OCI-LY7 (cell line): ENCODE measurements at regions not wholly inside any gene's neighbourhood (a gene's known extent, or its start where the extent isn't known, plus 50 kb on each side); places are given as distances from the start of the nearest gene placed in this dataset.

ENCODE experiments used
- BruUV-seq: library from RNA; stranded (reverse); fragments of 400-500 nt; replicated peaks from 2 replicates; lab custom pipeline; 2021; lab: Mats Ljungman, UMichigan
- CTCF ChIA-PET: fragments of 300-600 bp; sonication (Branson Sonifier 250); formaldehyde crosslinking; loops from one replicate; lab custom pipeline; 2022; ENCODE audit warnings: antibody characterized with exemption; ENCODE audit not compliant: unreplicated experiment; lab: Charles Lee
- POLR2A ChIA-PET: fragments of 300-600 bp; sonication (Branson Sonifier 250); formaldehyde crosslinking; loops from one replicate; lab custom pipeline; 2022; ENCODE audit warnings: antibody characterized with exemption; lab: Charles Lee
- DNase-seq: peaks from one replicate; pipeline ENCODE4 v3.0.0-alpha.2; 2015; ENCODE audit warnings: low spot score
- H2AFZ ChIP-seq: fragments of 200-600 bp; sonication (generic), shearing (Covaris generic); 2 replicates; pipeline ENCODE4 v1.6.1; 2014; ENCODE audit warnings: mild to moderate bottlenecking, antibody characterized with exemption, low read length, moderate library complexity
- H3K27ac ChIP-seq: fragments of 200-600 bp; sonication (generic); 2 replicates; pipeline ENCODE4 v1.5.1; 2014; ENCODE audit warnings: mixed run types, low read depth, mild to moderate bottlenecking, moderate library complexity, low read length, inconsistent platforms; ENCODE audit not compliant: poor library complexity, severe bottlenecking
- H3K36me3 ChIP-seq: fragments of 200-600 bp; sonication (generic); 2 replicates; pipeline ENCODE4 v1.6.1; 2014; ENCODE audit warnings: mild to moderate bottlenecking, antibody characterized with exemption, low read length, moderate library complexity, mixed read lengths; ENCODE audit not compliant: insufficient read depth
- H3K4me1 ChIP-seq: fragments of 200-600 bp; sonication (generic); 2 replicates; pipeline ENCODE4 v1.5.1; 2014; ENCODE audit warnings: mild to moderate bottlenecking, low read length; ENCODE audit not compliant: insufficient read depth, poor library complexity, severe bottlenecking
- H3K4me2 ChIP-seq: fragments of 200-600 bp; sonication (generic); 2 replicates; pipeline ENCODE4 v1.6.1; 2014; ENCODE audit warnings: mild to moderate bottlenecking, low read length
- H3K4me3 ChIP-seq: fragments of 200-600 bp; sonication (generic); 2 replicates; pipeline ENCODE4 v1.5.1; 2014; ENCODE audit warnings: mild to moderate bottlenecking, low read depth, low read length; ENCODE audit not compliant: poor library complexity, severe bottlenecking
- H3K79me2 ChIP-seq: fragments of 200-600 bp; sonication (generic); 2 replicates; pipeline ENCODE4 v1.6.1; 2016; ENCODE audit warnings: low read depth, mild to moderate bottlenecking, low read length, moderate library complexity, mixed read lengths; ENCODE audit not compliant: insufficient read depth
- H3K9me2 ChIP-seq: fragments of 200-600 bp; sonication (generic); 2 replicates; pipeline ENCODE4 v1.6.1; 2016; ENCODE audit warnings: mild to moderate bottlenecking, low read length, mixed read lengths; ENCODE audit not compliant: insufficient read depth
- H3K9me3 ChIP-seq: fragments of 200-600 bp; sonication (generic); 2 replicates; pipeline ENCODE4 v1.6.1; 2014; ENCODE audit warnings: mild to moderate bottlenecking, mixed run types, low read length, mixed read lengths
- H4K20me1 ChIP-seq: fragments of 200-600 bp; sonication (generic); 2 replicates; pipeline ENCODE4 v1.6.1; 2014; ENCODE audit warnings: mild to moderate bottlenecking, antibody characterized with exemption, low read length, moderate library complexity, mixed read lengths; ENCODE audit not compliant: insufficient read depth
- EZH2phosphoT487 ChIP-seq: fragments of 200-600 bp; sonication (generic); IDR thresholded peaks from 2 replicates; pipeline ENCODE4 v1.6.1; 2018; ENCODE audit warnings: low read depth, borderline replicate concordance, mild to moderate bottlenecking, mixed run types, antibody characterized with exemption, low read length, moderate library complexity, mixed read lengths
- intact Hi-C: fragments of 100-400 bp; cut with micrococcal nuclease; formaldehyde crosslinking; loops from one replicate; pipeline ENCODE4 v1.10.0; 2022; ENCODE audit not compliant: unreplicated experiment
- TF ChIP-seq, protein P1 (sequence below): fragments of 200-600 bp; sonication (generic); conservative IDR thresholded peaks from 2 replicates; pipeline ENCODE4 v1.5.1; 2014; ENCODE audit warnings: mild to moderate bottlenecking, antibody characterized with exemption, low read length, moderate library complexity, mixed read lengths

DNA sequence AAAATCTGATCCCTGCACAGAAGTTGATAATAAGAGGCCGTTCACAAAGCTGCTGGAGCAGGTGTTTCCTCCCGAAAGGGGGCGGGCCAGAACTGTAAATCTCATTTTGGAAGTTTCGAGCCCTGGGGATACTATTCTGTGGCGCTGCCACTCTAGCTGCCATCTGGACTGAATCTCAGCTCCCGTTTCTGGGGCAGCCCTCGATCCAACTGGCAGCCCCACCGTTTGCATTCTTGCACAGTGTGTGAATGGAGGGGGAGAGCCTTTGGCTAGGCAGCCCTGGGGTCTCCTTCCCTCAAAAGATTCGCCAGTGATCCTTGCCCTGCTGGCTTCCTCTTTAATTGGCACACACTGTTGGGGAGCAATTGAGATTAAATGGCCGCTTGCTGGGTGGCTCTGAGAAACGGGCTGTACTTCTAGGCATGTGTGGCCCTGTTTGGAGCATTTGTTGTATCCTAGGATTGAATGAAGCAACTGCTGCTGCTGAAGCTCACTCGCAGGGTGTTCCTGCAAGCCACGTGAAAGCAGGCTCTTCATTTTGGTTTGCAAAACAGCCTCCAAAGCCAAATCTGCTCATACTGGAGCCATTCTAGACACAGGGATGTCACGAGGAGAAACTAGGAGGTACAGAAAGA, 57.2 kb upstream of the TOPAZ1 start:
- CTCF ChIA-PET, result interaction anchor here (0.9 kb wide), 1 partner anchor 189 kb away, joined by 4 read pairs; no protein-coding TSS in a partner anchor

DNA sequence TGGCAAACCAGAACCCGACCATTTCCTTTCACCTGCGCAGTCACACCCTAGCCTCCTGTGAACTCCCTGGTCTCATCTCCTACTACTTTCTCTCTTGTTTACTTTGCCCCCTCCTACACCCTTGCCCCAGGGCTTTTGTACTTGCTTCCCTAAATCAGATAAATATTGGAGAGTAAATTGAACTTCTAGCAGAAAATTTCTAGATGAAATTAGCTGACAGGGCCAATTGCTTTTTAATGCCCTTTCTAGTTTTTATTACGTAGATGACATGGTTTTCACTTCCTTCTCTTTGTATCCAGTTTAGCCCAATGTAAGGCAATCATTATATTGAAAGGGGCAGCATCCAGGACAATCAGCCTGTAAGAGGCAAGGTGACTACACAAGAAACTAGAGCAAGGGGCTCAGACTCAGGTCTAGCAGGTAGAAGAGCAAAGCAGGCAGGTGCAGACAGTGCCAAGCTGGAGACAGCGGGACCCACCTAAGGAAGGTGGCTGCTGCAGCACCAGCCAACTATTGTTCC, 56.2 kb upstream of the TOPAZ1 start:
- ChIA-PET POLR2A (no interaction called here), CTCF (no interaction called here)
- BruUV-seq, result no TSS peak
- H2AFZ ChIP-seq, result no peak overlapping the region
- no peaks in the 10 kb centered on the region for H3K9me3 ChIP-seq
- no peaks in the 10 kb centered on the region for H3K36me3 ChIP-seq
- no peaks in the 10 kb centered on the region for H4K20me1 ChIP-seq
- intact Hi-C loops, result no loop called here
- H3K4me3 ChIP-seq, result no peak overlapping the region
- no peaks in the 10 kb centered on the region for H3K9me2 ChIP-seq
- no peak overlapping the region for H3K27ac ChIP-seq
- H3K4me1 ChIP-seq, result peaks cover 8% of the 10 kb centered on the region
- no peak overlapping the region for H3K4me2 ChIP-seq
- H3K79me2 ChIP-seq, result no peaks in the 10 kb centered on the region
- DNase-seq, result no peak
- TF ChIP-seq, protein P1, sequence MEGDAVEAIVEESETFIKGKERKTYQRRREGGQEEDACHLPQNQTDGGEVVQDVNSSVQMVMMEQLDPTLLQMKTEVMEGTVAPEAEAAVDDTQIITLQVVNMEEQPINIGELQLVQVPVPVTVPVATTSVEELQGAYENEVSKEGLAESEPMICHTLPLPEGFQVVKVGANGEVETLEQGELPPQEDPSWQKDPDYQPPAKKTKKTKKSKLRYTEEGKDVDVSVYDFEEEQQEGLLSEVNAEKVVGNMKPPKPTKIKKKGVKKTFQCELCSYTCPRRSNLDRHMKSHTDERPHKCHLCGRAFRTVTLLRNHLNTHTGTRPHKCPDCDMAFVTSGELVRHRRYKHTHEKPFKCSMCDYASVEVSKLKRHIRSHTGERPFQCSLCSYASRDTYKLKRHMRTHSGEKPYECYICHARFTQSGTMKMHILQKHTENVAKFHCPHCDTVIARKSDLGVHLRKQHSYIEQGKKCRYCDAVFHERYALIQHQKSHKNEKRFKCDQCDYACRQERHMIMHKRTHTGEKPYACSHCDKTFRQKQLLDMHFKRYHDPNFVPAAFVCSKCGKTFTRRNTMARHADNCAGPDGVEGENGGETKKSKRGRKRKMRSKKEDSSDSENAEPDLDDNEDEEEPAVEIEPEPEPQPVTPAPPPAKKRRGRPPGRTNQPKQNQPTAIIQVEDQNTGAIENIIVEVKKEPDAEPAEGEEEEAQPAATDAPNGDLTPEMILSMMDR, result no peak
- no peak for TF ChIP-seq EZH2phosphoT487

More for the DNA sequence above, 57.2 kb upstream of the TOPAZ1 start:
- BruUV-seq, result no TSS peak
- Histone ChIP-seq H3K9me2 (no peaks in the 10 kb centered on the region), H3K27ac (no peak overlapping the region), H3K36me3 (no peaks in the 10 kb centered on the region), H3K4me1 (peaks cover 8% of the 10 kb centered on the region), H3K4me2 (peak overlapping the region; percentile 23; the same call in 1 of the 2 replicates), H3K79me2 (no peaks in the 10 kb centered on the region), H3K4me3 (no peak overlapping the region), H4K20me1 (no peaks in the 10 kb centered on the region), H3K9me3 (no peaks in the 10 kb centered on the region), H2AFZ (no peak overlapping the region)
- peak; percentile 18 for DNase-seq
- POLR2A ChIA-PET, result interaction anchor here (0.5 to 0.8 kb wide), 2 partner anchors 16 to 438 kb away, joined by 3 to 4 read pairs; no protein-coding TSS in a partner anchor
- no peak for TF ChIP-seq EZH2phosphoT487
- TF ChIP-seq, protein P1, result no peak; the same call in 1 of the 2 replicates
- intact Hi-C loops, result no loop called here
